ENCODE measurements at regions not wholly inside any gene's neighbourhood (a gene's known extent, or its start where the extent isn't known, plus 50 kb on each side); places are given as distances from the start of the nearest gene placed in this dataset.
A peak's percentile ranks its signal among the peaks of the same experiment; 100 is the strongest.

DNA sequence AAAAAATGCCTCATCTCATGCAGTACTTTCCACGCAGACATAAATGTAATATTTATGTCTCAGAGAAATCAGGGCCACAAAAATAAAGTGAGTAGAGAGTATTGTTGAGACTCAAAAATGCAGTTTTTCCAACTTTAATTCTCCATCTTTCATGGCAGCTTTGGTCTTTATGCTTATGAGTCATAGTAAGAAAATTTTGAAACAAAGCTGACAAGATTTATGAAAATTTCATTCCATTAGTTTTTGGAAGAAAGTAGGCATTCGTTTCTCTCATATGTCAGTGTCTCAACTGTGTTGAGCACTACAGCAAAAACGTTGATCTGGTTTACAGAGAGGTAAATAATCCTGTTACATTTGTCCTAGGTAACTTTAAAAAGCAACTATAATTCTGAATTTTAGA lies 656.8 kb downstream of the IQCM start:
- in situ Hi-C loops (cut with HindIII; ENCODE audit: low pct_unique_long_range_greater_than_20kb, low sequenced_read_pairs), result no loop called here
- no peak for DNase-seq (ENCODE audit: low read depth)

DNA sequence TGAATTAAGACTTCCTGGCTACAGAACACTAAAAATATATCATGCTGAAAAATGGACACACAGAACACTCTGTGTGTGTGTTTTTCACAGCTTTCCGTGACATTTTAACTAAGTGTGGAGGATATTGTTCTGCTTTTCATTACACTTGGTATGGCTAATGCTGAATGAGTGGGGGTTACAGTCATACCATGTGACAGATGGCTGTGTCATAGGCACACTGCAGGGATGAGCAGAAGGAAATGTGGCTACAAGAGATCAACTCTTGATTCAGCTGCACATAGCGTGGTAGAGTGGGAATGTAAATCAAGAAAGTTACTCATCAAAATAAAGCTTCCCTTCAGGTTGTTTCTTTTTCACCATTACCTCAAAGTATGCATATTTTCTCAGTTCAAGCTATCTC lies 669.8 kb downstream of the IQCM start:
- DNase-seq (ENCODE audit: low read depth), result no peak
- in situ Hi-C loops (cut with HindIII; ENCODE audit: low pct_unique_long_range_greater_than_20kb, low sequenced_read_pairs), result no loop called here

DNA sequence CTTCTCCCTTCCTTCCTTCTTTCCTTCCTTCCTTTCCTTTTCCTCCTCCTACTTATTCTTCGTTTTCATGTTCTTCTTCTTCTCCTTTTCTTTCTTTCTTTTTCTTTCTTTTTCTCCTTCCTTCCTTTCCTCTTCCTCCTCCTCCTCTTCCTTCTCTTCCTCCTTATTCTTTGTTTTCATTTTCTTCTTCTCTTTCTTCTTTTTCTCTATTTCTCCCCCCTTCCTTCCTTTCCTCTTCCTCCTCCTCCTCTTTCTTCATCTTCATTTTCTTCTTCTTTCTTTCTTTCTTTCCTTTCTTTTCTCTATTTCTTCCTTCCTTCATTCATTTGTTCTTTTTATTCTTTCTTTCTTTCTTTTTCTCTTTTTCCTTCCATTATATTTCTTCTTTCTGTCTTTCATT lies 671.6 kb downstream of the IQCM start:
- DNase-seq (ENCODE audit: low read depth), result no peak
- in situ Hi-C loops (cut with HindIII; ENCODE audit: low pct_unique_long_range_greater_than_20kb, low sequenced_read_pairs), result no loop called here

DNA sequence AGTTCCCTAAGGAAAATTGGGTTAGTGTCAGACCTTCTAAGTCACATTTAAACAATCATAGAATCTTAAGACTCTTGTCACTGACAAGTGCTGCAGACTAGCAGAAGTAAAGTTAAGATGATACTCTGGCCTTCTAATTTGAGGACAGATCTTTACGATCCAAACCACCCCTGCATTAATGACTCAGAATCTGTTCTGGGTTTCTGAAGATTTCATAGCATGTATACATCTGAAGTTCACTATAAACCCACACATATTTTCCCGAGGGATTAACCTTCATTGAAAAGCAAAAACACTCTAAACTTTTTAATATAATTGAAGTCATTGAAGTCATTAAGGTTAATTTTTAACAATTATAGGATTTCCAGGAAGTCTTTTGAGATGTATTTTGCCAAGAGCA lies 674.3 kb downstream of the IQCM start:
- in situ Hi-C loops (cut with HindIII; ENCODE audit: low pct_unique_long_range_greater_than_20kb, low sequenced_read_pairs), result no loop called here
- DNase-seq (ENCODE audit: low read depth), result no peak

DNA sequence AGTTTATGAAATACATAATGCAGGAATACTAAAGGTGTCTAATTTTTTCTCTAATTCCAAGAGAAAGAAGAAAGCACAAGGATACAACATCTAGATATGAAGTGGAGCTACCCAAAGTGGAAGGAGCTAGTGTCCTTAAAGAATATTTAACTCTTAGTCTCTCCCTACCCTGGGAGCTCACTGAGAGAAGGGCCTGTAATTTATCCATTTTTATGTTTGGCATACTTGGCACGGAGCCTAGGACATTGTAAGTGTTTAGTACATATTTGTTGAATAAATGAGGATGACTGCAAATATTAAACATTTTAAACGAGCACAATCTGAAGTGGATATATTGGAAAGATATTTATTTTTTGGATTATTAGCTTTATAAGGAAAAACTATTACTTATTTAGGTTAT lies 674.8 kb downstream of the IQCM start:
- in situ Hi-C loops (cut with HindIII; ENCODE audit: low pct_unique_long_range_greater_than_20kb, low sequenced_read_pairs), result no loop called here
- no peak for DNase-seq (ENCODE audit: low read depth)

DNA sequence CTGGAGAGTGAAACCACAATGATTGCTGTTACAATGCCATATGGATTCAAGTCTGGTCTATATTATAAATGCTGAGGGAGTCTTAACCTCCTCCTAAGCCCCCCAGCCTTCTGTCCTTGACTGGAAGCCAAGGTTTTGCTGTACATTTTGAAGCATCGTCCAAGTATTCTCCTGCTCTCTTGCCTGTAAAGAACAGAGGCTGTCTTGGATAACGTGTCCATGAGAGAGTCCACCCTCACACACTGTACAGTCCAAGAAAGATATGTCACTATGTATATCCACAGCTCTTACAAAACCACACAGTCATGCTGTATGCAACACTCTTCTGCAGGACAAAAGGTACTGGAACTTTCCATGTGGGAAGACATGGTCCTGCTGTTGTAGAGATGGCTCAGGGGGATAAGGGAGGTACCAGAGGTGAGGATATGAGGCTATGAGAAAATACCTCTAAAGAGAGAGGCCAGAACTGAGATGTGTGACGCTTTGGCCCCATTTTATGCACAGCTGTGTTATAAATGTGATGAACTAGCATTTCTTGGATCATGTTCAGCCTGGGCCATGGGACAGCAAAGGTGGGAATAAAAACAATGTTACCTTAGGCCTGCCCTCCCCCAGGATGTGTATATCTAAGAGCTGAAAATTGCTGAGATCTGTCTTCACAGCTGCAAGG lies 678.6 kb downstream of the IQCM start:
- in situ Hi-C loops (cut with HindIII; ENCODE audit: low pct_unique_long_range_greater_than_20kb, low sequenced_read_pairs), result no loop called here
- no peak for DNase-seq (ENCODE audit: low read depth)

DNA sequence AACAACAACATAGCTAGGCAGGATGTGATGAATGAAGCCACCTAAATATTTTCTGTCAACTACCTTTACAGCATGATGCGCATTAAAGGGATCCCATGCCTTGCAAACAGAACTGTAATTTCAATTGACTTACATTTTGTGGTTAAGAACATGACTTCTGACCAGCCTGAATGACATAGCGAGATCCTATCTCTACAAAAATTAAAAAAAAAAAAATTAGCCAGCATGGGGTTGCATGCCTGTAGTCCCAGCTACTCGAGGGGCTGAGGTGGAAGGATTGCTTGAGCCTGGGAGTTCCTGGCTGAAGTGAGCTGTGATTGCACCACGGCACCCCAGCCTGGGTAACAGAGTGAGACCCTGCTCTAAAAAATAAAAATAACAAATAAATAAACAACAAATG lies 680.6 kb downstream of the IQCM start:
- no peak for DNase-seq (ENCODE audit: low read depth)
- in situ Hi-C loops (cut with HindIII; ENCODE audit: low pct_unique_long_range_greater_than_20kb, low sequenced_read_pairs), result no loop called here

DNA sequence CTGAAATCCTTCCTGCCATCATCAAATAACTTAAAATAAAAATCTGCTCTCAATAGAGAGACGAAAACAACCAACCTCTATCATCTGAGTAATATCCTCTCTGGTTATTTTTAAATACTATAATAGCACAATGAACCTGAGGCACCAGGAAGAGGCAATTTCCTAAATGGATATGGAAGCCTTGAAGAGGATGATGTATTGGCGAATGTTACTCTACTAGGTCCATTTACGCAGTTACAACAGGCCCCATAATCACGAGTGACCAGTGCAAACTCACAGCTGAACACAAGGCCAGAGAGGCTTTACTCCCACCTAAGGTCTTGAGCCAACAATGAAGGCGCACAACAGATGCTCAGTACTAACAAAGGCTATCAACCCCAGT lies 678.8 kb upstream of the NR3C2 start:
- in situ Hi-C loops (cut with HindIII; ENCODE audit: low pct_unique_long_range_greater_than_20kb, low sequenced_read_pairs), result no loop called here
- DNase-seq (ENCODE audit: low read depth), result no peak

DNA sequence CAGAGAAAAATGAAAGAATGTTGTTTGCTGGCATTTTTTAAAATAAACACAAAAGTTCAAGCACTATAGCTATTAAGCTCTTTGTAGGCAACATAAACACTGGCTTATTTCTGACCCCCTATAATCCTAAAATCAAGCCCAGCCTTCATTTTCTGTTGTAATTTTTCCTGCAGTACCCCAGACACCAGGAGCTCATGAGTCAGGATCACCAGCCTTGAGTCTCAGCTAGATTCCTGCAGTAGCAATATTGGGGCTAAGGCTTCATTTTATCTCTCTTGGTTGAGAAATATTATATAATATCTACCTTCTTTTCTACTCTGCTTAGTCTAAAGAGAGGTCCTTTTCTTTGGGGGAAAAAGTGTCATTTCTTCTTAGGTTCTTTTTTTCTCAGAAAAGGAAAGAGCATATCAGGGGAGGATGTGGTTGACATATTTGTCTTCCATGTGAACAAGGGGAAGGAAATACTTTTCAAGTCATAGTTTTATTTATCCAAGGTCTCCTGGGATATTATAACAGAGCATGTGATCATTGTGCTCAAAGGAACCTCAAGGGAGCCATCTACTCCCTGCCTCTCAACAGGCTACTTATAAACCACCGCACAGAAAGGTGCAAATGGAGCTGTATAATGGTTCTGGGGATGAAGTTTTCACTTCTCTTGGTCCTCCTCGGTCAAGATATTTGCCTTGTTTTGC lies 678.3 kb upstream of the NR3C2 start:
- DNase-seq (ENCODE audit: low read depth), result no peak
- in situ Hi-C loops (cut with HindIII; ENCODE audit: low pct_unique_long_range_greater_than_20kb, low sequenced_read_pairs), result no loop called here

DNA sequence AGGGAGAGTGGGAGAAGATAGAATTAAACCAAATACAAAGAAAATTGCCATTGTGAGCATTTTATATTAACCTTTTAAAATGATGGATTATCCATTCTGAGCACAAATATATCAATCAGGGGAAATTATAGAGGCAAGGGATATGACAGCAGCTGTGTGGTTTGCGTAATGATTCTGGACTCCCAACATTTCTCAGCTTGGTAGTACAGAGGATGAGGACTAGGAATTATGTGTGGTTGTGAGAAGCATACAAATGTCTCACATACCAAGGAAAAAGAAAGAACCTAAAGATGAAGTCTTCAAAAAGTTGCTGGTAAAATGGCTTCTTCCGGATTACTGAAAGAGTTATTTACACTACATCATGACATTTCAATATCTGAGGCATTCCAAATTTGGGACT lies 674.6 kb upstream of the NR3C2 start:
- DNase-seq (ENCODE audit: low read depth), result no peak
- in situ Hi-C loops (cut with HindIII; ENCODE audit: low pct_unique_long_range_greater_than_20kb, low sequenced_read_pairs), result no loop called here

DNA sequence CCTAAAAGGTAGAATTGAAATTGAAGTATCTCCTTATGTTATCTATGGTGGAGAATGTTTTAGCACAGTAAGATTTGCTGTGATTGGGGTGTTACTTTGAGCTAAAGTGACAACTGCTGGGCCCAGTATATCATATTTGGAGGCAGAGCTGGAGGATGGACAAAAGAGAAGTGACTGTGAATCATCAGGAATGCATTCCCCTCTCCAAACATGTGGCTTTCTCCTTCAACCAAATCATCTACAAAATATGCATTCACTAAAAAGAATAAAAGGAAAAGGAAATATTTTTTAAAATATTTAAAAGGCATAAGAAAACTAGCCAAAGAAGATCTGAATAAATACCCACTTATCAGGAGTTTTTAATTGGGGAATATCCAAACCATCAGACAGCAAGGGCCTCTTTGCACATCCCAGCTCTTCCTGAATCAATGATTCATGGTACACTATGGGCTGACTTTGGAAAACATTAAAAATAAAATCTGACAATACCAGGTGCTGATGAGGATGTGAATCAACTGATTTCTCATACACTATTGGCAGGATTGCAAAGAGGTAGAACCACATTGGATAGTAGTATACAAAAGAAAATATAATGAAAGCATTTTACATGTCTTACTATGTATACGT lies 671.7 kb upstream of the NR3C2 start:
- in situ Hi-C loops (cut with HindIII; ENCODE audit: low pct_unique_long_range_greater_than_20kb, low sequenced_read_pairs), result no loop called here
- peak; percentile 2 for DNase-seq (ENCODE audit: low read depth)

DNA sequence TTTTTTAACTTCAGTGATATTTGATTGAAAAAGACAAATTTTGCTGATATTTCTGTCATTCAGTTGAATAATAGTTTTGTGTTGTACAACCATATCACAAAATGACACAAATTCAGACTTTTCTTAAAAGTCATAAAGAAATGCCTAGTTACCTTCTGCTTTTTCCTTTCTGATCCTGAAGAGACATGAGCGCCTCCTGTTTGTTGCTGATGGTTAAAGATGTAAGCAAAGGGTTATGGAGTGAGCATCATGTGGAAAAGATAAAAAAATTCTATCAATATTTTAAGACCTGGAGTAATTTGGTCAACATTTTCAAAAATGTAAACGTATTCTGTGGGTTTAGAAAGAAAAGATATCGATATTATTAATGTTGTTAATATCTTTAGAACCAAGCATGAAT lies 669.9 kb upstream of the NR3C2 start:
- DNase-seq (ENCODE audit: low read depth), result no peak
- in situ Hi-C loops (cut with HindIII; ENCODE audit: low pct_unique_long_range_greater_than_20kb, low sequenced_read_pairs), result no loop called here

DNA sequence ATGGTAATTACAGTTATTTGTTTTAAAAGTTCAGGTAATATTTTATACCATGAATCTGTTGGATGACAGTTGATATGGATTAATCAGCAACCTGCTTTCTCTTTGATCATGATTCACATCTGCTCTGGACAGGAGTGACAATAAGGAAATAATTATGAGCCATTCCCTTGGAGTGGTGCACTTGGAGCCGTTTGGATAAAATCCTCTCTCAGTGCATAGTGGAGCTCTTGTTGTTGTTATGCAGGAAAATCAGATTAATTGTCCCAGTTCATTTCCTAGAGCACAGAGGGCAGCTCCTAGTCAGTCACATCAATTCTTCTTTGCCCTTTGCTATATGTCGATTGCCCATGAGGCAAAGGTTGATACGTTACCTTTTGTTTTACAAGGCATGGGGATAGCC lies 668.3 kb upstream of the NR3C2 start:
- DNase-seq (ENCODE audit: low read depth), result no peak

DNA sequence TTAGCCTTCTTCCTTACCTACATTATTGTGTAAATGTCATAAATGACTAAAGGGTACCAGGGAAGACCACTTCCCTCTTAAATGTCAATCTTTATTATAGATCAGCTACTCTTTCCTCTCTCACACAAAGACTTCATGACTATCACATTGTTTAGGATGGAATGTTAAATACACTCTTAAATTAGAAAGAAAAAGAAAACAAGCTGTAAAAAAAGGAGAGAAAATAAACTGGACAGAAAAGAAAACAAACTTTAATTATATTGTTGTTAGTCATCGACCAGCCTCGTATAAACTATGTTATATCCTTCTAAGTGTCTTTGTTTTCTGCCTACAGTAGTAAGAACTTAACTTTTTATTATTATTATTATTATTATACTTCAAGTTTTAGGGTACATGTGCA lies 666.4 kb upstream of the NR3C2 start:
- in situ Hi-C loops (cut with HindIII; ENCODE audit: low pct_unique_long_range_greater_than_20kb, low sequenced_read_pairs), result no loop called here

More for the DNA sequence above, 668.3 kb upstream of the NR3C2 start:
- in situ Hi-C loops (cut with HindIII; ENCODE audit: low pct_unique_long_range_greater_than_20kb, low sequenced_read_pairs), result no loop called here

DNA sequence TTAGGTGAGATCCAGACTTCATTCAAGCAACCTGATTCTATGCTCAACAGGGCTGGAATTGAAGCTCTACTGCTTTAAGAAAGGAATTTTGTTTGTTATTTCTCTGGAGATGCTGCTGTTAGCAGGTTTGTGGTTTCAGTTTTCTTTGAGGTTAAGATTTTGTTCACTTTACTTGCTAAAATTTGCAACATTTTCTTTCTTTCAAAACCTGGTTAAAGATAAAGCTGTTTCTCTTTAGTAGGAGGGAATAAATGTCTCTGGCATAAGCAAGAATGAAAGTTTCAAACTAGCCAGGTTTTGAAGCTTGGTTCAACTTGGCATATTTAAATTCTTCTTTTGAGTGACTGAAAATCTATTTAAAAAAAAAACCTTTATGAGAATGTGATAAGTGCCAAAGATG lies 660.6 kb upstream of the NR3C2 start:
- in situ Hi-C loops (cut with HindIII; ENCODE audit: low pct_unique_long_range_greater_than_20kb, low sequenced_read_pairs), result no loop called here
- DNase-seq (ENCODE audit: low read depth), result no peak

More for the DNA sequence above, 666.4 kb upstream of the NR3C2 start:
- no peak for DNase-seq (ENCODE audit: low read depth)

DNA sequence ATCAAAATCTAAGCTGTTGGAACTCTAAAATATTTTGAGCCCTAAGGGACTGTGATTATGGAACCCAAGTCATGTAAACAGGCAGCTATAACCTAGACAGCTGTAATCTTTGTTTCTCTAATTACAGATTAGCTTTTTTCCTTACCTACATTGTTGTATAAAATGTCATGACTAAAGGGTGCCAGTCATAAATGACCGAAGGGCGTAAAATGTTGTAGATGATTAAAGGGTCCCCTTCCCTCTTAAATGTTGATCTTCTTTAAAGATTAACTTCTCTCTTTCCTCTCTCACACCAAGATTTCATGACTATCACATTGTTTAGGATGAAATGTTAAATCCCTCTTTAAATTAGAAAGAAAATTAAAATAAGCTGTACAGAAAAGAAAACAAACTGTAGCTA lies 659.4 kb upstream of the NR3C2 start:
- in situ Hi-C loops (cut with HindIII; ENCODE audit: low pct_unique_long_range_greater_than_20kb, low sequenced_read_pairs), result no loop called here
- DNase-seq (ENCODE audit: low read depth), result no peak

DNA sequence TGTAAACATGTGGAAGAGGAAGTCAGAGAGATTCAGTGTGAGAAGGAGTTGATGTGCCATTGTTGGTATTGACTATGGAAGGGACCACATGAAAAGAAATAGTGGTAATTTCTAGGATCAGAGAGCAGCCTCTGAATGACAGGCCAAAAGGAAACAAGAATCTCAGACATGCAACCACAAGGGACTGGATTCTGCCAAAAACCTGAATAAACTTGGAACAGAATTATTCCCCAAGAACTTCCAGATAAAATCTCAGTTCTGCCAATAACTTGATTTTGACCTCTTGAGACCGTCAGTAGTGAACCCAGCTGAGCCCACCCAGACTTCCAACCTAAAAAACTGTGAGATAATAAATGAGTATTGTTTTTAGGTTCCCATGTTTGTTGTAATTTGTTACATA lies 653.6 kb upstream of the NR3C2 start:
- in situ Hi-C loops (cut with HindIII; ENCODE audit: low pct_unique_long_range_greater_than_20kb, low sequenced_read_pairs), result no loop called here
- no peak for DNase-seq (ENCODE audit: low read depth)

DNA sequence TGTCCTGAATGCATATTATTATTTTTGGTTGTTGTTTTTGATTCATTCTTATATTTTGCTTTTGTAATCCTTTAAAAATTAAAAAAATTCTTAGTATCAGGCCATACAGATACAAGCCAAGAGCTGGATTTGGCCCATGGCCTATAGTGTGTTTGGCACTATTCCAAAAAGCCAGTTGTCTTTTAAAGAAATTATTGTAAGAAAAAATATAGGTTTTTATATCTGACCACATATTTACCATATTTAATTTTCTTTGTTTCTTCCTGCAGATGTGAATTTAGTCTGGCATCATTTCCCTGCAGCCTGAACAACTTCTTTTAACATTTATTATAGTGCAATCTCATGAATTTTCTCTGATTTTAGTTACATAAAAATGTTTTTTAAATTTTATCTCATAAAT lies 652.8 kb upstream of the NR3C2 start:
- DNase-seq (ENCODE audit: low read depth), result no peak
- in situ Hi-C loops (cut with HindIII; ENCODE audit: low pct_unique_long_range_greater_than_20kb, low sequenced_read_pairs), result no loop called here

DNA sequence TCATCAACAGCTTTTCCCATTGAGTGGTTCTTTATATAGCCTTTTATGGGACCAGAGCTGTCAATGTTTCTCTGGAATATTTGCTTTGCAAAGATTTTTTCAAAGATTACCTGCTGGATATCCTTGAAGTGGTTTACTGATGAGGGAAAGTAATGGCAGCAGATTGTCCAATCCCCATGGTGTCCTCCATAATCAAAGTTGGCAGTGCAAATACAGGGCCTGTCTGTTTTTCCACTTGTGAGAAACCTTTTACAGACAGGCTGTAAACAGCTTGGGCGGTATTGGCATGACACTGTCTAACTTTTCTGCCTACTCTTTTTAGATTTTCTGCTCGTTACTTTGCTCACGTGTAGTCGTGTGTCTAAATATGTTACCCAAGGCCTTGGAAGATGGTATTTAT lies 641.9 kb upstream of the NR3C2 start:
- in situ Hi-C loops (cut with HindIII; ENCODE audit: low pct_unique_long_range_greater_than_20kb, low sequenced_read_pairs), result no loop called here
- no peak for DNase-seq (ENCODE audit: low read depth)

DNA sequence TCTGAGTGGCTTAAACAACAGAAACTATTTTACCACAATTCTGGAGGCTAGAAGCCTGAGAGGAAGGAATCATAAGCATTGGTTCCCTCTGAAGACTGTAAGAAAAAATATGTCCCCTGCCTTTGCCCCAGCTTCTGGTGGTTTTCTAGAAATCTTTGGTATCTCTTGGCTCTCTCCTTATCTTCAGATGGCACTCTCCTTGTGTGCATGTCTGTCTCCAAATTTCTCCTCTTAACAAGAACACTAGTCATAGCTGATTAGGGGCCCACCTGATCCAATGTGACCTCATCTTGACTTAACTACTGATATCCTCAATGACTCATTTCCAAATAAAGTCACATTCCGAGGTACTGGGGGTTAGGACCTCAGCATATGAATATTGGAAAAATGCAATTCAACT lies 635.0 kb upstream of the NR3C2 start:
- in situ Hi-C loops (cut with HindIII; ENCODE audit: low pct_unique_long_range_greater_than_20kb, low sequenced_read_pairs), result no loop called here

More for the DNA sequence above, 635.0 kb upstream of the NR3C2 start:
- DNase-seq (ENCODE audit: low read depth), result no peak
